ENCODE measurements at regions not wholly inside any gene's neighbourhood (a gene's known extent, or its start where the extent isn't known, plus 50 kb on each side); places are given as distances from the start of the nearest gene placed in this dataset.
A peak's percentile ranks its signal among the peaks of the same experiment; 100 is the strongest.
"Not testable (repeated sequence)": the region's sequence is repeated elsewhere in the genome, so short reads cannot be mapped to it uniquely, and the experiment has no call there.

DNA sequence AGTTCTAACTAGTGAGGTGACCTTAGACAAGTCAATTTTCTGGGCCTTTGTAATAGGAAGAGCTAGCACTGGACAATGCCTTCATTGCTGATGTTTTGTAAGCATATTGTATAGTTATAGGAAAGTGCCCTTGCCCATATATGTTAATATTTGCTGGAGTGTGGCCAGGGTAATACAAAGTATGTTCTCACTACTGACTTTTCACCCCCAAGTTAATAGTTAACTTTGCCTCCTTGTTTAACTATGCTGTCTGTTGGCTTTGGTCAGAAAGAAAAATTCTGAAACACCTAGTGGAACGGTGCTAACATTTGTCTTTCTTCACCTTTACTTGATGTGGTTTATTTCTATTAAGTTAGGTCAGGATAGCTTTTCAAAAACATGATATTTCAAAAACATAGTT is 287.4 kb upstream of the CTNNB1 start:
- no peak for DNase-seq

DNA sequence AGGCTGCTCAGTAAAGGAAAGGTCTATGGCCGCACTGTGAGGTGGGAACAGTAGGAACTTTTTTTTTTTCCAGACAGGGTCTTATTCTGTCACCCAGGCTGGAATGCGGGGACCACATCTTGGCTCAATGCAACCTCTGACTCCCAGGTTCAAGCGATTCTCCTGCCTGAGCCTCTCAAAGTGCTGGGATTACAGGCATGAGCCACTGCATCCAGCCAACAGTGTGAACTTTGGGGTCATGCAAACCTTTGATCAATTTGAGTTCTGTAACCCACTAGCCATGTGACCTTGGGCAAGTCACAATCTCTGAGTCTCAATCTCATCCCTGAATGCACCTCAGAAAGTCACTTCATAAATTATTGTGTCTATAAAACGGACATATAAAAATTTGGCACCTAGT is 286.8 kb upstream of the CTNNB1 start:
- DNase-seq, result no peak

DNA sequence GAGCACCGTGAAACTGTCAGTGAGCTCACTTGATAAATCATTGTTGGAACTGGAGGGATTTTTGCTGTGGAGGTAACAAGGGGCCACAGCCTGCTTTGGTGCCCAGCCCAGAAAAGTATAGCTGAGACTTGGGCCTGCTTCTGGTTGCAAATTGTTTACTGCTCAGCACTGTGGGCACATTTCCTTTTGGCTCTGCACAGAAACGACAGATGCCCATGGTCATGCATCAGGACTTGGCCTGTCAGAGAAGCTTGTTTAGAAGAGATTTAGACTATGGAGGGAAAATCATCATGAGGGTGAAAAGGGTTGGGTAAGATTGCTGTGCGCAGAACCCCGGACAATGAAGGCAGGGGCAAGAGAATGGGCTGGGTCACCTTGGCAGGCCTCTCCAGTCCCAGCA is 286.1 kb upstream of the CTNNB1 start:
- no peak for DNase-seq

DNA sequence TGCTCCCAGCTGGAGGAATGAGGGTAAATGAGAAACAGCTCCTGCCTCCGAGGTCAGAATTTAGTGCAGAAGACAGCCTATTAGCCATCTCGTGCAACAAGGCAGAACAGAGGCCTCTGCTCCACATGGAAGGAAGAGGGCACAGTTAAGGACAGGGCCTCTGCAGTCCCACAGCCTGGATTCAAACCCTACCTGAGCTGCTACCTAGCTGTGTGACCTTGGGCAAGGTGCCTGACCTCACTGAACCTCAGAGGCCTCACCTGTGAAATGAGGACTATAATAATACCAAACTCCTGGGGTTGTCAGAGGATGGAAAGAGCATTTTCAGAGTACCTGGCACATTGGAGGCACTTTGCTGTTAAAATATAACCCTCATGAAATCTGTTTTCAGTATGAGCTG is 285.7 kb upstream of the CTNNB1 start:
- no peak for DNase-seq

DNA sequence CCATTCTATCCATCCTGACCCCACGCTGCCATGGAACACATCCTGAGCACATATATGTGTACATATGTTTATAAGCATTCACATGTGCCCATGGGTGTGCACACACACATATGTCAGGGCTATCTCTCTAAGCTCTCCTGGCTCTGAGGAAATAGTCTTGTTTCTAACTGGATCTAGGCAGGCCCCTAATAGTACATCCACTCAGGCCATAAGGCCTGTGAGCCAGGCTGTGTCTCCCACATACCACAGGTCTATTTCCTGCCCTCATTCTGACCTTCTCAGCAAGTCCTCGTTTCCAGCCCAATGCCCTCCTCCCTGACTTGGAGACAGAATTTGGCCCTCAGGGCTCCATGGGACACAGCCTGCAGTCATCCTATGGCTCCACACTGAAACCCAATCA is 284.8 kb upstream of the CTNNB1 start:
- no peak for DNase-seq

DNA sequence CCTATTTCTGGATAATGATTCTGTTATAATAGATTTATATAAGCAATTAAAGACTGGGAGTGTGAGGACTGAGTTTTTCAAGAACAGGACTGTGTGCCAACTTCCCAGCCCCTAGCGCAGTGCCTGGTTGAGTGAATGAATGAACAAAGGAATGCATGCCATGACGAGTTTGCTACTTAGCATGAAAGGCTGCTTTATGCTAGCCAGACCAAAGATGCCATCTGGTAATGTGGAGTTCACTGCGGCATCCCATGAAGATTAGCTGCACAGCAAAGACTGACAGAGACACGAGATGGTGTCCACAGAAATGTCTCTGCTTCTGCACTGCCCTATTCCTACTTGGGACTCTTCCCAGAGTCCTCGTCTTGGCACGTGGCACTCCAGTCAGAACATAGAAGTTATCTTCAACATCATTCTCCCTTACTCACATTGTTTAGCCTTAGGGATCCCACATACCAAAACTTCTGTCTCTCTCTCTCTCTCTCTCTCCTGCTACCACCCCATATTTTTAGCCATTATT is 283.9 kb upstream of the CTNNB1 start:
- DNase-seq, result no peak

DNA sequence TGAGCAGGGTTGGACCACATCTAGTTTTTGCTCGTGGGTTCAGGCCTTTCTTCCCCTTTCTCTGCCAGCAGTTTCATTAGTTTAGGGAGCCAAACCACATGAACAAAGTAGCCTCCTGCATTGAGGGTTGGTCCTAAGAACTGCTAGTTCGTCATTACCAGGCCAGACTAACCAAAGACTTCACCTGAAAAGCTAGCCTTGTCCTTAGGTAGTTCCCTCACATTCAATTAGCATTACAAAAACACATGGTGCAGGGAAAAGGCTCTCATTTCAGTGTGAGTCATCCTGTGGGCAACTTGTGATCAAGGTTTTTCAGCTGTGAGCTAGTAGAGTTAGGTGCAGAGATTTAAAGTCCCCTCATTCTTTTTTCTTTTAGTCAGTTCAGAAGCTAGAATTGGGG is 279.3 kb upstream of the CTNNB1 start:
- no peak for DNase-seq

DNA sequence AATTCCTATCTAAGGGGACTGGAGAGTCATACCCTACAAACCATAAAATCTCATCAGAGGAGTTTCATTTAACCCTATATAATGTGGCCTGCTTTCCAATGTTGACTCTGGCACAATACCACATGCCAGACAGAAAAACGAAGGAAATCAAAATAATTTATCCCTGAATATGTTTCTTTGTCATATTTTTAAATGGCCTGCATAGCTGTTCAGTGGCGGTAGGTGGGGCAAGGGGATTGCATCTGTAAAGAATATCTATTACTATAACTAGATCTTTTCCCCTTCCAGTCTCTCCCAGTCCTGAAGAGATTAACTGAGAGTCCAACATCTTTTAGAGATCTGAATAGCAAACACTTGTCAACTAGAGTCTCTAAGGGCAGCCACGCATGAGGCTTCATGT is 278.1 kb upstream of the CTNNB1 start:
- DNase-seq, result no peak

DNA sequence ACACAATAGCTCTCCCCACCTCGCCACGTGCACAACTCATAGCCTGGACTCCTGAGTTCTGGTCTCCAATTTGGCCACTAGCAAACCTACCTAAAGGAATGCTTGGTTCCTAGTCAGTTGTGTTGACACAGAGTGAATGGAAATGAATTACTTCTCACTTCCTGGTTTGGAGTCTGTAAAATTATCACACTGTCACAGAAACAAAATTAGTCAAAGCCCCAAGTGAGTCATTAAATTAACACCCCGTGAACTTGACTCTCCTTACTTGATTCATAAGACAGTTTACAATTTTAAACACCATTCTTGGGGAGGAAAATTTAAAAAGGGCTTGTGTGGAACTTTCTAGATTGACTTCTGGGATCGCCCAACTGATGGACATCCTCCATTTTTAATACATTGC is 276.2 kb upstream of the CTNNB1 start:
- DNase-seq, result no peak

DNA sequence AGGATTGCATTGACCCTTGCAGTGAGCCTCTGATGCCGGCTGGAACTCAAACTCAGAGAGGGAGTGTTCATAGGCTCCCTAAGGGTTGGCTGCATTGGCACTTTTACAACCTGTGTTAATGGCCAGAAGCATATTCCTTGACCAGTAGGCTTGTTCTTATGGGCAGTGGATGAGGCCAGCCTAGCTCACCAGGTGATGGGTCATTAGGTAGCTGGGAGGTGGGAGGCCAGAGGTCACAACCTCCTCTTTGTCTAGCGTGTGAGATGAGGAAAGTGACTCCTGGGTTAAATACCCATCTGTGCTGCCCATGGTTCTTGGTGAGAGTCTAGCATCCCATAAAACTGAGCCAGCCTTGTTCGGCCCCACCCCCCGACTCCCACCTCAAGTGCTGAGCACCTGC is 275.7 kb upstream of the CTNNB1 start:
- DNase-seq, result no peak

DNA sequence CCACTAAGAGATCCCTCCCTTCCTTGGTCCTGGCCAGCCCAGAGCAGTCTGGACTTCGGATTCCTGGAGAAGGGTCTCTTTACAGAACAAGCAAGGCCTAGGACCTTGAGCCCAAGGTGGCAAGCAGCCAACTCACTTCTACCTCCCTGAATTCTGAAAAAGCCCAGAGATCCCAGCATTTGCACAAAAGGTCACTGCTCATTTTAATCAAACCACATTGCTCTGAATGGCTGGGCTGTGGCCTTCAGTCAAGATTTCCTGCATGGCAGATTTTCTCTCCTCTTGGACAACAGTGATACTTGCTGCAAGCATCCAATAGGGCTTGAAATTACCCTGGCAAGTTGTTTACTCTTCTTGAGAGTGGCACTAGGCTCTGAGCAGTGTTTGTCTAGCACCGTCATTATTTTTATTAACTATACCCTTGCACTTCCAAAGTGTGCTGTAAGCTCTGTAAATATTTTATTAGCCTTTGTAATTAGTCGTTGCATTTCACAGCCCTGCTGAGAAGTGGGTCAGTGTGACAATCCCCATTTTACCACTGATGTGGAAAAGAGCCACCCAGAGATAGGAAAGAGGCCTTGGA is 274.7 kb upstream of the CTNNB1 start:
- peak in 1 of 2 experiments; percentile 27 for DNase-seq

DNA sequence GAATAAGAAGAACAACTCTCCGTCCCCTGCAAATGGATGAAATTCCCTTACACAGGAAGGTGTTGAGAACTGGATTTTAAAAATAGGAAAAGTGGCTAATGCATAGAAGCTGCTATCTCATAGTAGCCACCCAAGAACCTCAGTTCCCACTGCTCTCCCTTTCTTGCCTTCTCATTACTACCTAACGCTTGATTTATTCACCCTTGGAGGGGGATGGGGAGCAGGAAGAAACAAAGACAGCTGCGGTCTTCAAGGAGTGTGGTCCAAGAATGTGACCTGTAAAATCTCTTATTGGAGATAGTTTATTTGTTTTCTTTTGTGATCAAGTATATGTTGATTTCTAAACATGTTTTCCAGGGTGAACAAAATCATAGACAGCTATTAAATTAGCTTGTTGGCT is 274.1 kb upstream of the CTNNB1 start:
- no peak for DNase-seq

DNA sequence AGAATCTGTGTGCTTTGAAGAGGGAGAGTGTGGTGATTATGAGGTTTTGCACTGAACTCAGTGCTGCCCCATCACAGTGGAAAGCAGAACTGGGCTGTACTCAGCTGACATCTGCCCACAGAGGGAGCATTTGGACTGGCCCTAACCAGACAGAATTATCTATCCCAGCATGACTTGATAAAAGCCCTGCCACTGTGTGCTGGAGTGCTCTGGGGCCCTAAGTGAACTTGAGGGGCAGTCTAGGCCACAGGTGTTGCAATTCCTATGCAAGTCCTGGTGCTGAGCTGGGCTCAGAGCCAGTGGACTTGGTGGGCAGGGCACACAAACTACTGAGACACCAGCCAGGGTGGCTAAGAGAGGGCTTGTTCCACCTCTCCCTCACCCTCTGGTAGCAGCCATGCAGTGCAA is 269.2 kb upstream of the CTNNB1 start:
- no peak for DNase-seq

DNA sequence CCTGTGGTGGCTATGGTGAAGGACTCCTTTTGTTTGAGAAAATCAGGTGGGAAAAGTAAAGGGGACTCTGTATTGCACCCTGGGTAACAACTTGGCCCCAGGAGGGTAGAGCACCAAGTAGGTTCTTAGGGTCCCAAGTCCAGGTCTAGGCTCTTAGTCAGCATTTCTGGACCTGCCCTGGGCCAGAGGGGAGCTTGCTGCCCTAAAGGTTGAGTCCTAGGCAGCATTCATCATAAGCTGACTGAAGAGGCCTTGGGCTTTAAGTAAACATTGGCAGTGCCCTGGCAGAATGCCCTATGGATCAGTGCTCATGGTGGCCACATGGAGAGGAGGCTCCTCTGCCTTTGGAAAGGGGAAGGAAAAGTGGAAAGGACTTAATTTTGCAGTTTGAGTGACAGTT is 268.5 kb upstream of the CTNNB1 start:
- DNase-seq, result no peak

DNA sequence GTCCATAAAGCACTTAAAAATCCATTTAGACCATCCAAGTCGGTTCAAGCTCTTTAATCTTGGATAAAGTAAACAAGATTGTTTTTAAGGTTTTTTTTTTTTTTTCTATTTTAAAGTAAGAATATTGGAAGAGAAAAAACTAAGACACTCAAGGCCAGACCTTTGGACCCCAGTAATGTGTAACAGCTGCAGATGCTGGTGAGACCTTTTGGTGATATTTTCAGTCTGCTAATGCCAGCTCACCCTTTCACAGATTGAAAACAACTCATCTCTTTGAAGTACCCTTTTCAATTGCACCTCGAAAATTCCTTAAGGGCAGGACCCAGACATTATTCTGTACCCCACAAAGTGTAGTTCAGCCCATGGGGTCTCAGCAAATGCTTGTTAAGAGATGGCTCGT is 260.7 kb upstream of the CTNNB1 start:
- DNase-seq, result no peak

DNA sequence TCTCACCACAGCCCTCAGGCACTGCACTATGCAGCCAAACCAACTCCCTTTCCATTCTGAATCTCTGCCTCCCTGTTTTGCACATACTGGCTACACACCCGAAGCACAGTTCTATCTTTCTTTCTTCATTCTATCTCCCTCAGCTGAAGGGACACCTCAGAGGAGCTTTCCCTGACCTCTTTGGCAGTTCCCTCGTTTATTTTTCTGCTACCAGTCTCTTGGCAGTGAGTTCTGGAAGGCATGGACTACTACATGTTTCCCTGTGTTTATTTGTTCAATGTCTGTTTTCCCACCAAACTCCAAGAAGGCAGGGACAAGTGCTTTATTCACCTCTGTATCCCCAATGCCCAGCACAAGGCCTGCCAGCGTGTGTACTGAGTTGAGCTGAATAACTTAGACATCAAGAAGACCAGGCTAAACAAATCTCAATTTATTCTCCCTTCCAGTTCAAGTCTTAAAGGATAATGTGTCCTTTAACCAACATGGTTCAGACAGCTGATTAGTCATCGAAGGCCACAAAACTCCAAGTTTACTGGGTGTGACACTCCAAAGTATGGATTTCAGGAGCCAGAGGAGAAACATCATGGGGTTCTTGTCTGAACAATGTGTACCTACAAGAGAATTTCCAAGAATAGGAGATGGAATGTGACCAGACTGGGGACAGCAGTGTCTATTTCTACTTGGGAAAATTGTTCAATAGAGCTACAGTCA is 260.1 kb upstream of the CTNNB1 start:
- DNase-seq, result no peak

DNA sequence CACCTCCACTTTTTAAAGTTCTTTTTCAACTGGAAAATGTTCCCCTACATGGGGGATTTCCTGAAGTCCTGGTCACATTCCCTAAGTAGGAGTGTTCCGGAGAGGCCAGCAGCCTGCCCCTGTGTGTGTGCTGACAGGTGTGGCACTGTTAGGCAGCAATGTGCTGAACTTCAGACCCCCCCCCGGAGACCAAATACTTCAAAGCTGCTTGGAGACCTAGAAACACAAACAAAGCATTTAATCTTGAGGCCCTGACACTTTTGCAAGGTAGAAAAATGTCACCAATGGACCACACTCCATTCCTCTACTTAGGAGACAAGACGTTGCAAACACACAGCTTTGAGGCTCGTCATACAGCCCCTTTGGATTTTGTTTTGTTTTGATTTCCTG is 259.6 kb upstream of the CTNNB1 start:
- no peak for DNase-seq

DNA sequence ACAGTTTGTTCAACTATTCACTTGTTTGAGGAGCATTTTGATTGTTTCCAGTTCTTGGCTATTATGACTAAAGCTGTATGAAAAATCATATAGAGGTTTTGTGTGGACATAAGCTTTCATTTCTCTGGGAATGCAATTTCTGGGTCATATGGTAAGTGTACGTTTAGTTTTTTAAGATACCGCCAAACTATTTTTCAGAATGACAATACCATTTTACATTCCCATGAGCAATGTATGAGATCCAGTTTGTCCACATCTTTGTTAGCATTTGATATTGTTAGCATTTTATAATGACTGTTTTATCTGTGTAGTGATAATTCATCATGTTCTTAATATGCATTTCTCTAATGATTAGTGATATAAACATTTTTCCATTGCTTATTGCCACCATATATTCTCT is 258.7 kb upstream of the CTNNB1 start:
- DNase-seq, result no peak

DNA sequence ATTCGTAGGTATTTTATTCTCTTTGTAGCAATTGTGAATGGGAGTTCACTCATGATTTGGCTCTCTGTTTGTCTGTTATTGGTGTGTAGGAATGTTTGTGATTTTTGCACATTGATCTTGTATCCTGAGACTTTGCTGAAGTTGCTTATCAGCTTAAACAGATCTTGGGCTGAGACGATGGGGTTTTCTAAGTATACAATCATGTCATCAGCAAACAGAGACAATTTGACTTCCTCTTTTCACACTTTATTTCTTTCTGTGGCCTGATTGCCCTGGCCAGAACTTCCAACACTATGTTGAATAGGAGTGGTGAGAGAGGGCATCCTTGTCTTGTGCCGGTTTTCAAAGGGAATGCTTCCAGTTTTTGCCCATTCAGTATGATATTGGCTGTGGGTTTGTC is 252.3 kb upstream of the CTNNB1 start:
- not testable (repeated sequence) for DNase-seq

DNA sequence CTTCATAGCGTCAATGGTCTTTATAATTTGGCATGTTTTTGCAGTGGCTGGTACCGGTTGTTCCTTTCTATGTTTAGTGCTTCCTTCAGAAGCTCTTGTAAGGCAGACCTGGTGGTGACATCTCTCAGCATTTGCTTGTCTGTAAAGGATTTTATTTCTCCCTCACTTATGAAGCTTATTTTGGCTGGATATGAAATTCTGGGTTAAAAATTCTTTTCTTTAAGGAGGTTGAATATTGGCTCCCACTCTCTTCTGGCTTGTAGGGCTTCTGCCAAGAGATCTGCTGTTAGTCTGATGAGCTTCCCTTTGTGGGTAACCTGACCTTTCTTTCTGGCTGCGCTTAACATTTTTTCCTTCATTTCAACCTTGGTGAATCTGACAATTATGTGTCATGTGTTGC is 250.0 kb upstream of the CTNNB1 start:
- DNase-seq, result not testable (repeated sequence)

DNA sequence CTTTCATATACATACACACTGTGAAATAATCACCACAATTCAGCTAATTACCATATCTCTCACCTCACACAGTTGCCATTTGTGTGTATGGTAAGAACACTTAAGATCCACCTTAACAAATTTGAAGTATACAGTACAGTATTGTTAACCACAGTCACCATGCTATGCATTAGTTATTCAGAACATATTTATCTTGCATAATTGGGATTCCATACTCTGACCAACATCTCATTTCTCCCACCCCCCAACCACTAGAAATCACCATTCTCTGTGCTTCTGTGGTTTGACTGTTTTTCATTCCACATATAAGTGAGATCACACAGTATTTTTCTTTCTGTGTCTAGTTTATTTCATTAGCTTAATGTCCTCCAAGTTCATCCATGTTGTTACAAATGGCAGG is 247.7 kb upstream of the CTNNB1 start:
- no peak for DNase-seq

DNA sequence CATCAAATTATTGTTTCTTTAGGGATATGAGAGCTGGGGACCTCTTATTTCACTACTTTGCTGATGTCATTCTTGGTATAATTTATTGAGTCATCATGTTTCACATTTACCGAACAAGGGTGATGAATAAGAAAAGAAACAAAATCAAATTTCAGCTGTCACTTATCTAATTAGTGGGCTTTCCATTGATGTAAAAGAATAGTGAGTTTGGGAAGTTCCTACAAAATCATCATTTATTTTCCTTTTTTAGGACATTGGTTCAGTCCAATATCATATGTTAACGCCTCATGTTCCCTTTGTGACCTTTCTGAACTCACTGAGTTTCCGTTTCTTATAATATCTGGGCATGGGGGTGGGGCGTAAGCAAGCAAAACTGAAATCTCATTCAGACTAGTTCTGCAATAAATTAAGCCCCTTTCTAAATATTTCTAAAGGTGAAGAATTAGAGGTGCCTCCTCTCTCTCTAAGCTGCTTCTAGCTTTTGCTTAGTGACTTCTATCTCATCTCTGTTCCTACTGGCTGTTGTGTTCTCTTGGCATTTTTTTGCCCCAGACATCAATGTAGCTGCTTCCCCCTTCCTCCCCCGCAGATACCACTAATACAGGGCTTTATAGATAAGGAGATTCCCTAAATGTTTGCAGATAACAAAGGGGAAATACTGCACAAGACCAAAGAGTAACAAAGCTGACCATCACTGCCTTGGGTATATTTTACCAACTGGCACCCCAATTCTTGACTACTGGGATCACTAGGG is 238.0 kb upstream of the CTNNB1 start:
- no peak for DNase-seq

DNA sequence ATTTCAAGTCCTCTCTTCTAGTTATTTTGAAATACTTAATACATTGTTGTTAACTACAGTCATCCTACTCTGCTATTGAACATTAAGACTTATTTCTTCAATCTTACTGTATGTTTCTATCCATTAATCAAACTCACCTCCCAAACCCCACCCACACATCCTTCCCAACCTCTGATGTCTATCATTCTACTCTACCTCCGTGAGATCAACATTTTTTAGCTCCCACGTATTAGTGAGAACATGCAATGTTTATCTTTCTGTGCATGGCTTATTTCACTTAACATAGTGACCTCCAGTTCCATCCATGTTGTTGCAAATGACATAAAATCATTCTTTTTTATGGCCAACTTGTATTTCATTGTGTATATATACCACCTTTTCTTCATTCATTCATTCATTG is 236.6 kb upstream of the CTNNB1 start:
- no peak for DNase-seq

DNA sequence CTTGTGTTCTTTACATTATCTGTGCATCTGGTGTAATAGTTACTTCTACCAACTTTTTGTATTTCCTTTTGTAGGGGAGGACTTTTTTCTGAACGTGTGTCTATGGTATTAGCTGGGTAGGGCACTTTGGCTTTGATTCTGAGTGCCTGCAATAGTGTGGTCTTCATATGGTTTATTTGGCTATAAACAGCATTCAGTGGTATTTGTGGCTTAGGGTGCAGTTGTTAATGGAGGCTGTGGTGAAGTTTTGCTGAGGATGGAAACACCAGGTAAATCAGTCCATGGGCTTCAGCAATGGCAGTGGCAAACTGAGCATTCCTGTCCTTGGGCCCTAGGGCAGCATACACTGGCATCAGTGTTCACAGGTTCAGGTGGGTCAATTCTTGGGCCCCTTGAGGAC is 230.6 kb upstream of the CTNNB1 start:
- no peak for DNase-seq

Data from SHP77 (cell line).